ENCODE measurements at regions not wholly inside any gene's neighbourhood (a gene's known extent, or its start where the extent isn't known, plus 50 kb on each side); places are given as distances from the start of the nearest gene placed in this dataset.

GRCh38 chr4:160864253-160864652 lies 1299.5 kb downstream of the FSTL5 start:
- TF ChIP-seq, protein P1, sequence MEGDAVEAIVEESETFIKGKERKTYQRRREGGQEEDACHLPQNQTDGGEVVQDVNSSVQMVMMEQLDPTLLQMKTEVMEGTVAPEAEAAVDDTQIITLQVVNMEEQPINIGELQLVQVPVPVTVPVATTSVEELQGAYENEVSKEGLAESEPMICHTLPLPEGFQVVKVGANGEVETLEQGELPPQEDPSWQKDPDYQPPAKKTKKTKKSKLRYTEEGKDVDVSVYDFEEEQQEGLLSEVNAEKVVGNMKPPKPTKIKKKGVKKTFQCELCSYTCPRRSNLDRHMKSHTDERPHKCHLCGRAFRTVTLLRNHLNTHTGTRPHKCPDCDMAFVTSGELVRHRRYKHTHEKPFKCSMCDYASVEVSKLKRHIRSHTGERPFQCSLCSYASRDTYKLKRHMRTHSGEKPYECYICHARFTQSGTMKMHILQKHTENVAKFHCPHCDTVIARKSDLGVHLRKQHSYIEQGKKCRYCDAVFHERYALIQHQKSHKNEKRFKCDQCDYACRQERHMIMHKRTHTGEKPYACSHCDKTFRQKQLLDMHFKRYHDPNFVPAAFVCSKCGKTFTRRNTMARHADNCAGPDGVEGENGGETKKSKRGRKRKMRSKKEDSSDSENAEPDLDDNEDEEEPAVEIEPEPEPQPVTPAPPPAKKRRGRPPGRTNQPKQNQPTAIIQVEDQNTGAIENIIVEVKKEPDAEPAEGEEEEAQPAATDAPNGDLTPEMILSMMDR (IDR thresholded peaks at IDR 0.05), result no peak
- TF ChIP-seq POLR2A (IDR thresholded peaks at IDR 0.05; ENCODE audit: low read depth) (no peak), EP300 (IDR thresholded peaks at IDR 0.05) (no peak)

All from esophagus muscularis mucosa (tissue), 4 donors.